Neural progenitor cell (in vitro differentiated cells): ENCODE measurements at regions not wholly inside any gene's neighbourhood (a gene's known extent, or its start where the extent isn't known, plus 50 kb on each side); places are given as distances from the start of the nearest gene placed in this dataset.

Experiments used
- DNase-seq: peaks from one replicate; pipeline ENCODE4 v3.0.0-alpha.2; 2016; ENCODE audit warnings: low spot score
- H2AFZ ChIP-seq: fragments of 200-600 bp; sonication (generic); replicated peaks from 2 replicates; pipeline ENCODE4 v1.6.1; 2016; ENCODE audit warnings: antibody characterized with exemption
- H3F3A ChIP-seq: fragments of 200-600 bp; sonication (generic); 2 replicates; pipeline ENCODE4 v1.6.1; 2016; ENCODE audit warnings: antibody characterized with exemption, low read depth
- H3K27ac ChIP-seq: fragments of 200-600 bp; sonication (generic); 2 replicates; pipeline ENCODE4 v1.5.1; 2016; ENCODE audit warnings: mild to moderate bottlenecking
- H3K27me3 ChIP-seq: fragments of 200-600 bp; sonication (generic); 2 replicates; pipeline ENCODE4 v1.6.1; 2016; ENCODE audit warnings: mild to moderate bottlenecking, moderate library complexity
- H3K36me3 ChIP-seq: fragments of 200-600 bp; sonication (generic); 2 replicates; pipeline ENCODE4 v1.5.1; 2016
- H3K4me1 ChIP-seq: fragments of 200-600 bp; sonication (generic); 2 replicates; pipeline ENCODE4 v1.6.1; 2016; ENCODE audit warnings: mixed run types
- H3K4me2 ChIP-seq: fragments of 200-600 bp; sonication (generic); 2 replicates; pipeline ENCODE4 v1.6.1; 2016
- H3K4me3 ChIP-seq: fragments of 200-600 bp; sonication (generic); 2 replicates; pipeline ENCODE4 v1.5.1; 2016
- H3K79me2 ChIP-seq: fragments of 200-600 bp; sonication (generic); 2 replicates; pipeline ENCODE4 v1.6.1; 2016; ENCODE audit warnings: low read depth
- H3K9ac ChIP-seq: fragments of 200-600 bp; sonication (generic); 2 replicates; pipeline ENCODE4 v1.6.1; 2016
- H3K9me3 ChIP-seq: fragments of 200-600 bp; sonication (generic); 2 replicates; pipeline ENCODE4 v1.5.1; 2016; ENCODE audit warnings: low read depth
- H4K20me1 ChIP-seq: fragments of 200-600 bp; sonication (generic); 2 replicates; pipeline ENCODE4 v1.6.1; 2016; ENCODE audit warnings: low read depth
- H3K27ac Mint-ChIP-seq: 3 replicates; pipeline ENCODE4 v1.8.0; 2021; ENCODE audit warnings: mixed read lengths
- H3K27me3 Mint-ChIP-seq: 2 replicates; pipeline ENCODE4 v1.8.0; 2022; ENCODE audit warnings: low read depth, mild to moderate bottlenecking, inconsistent platforms, moderate library complexity, mixed read lengths; ENCODE audit not compliant: insufficient read depth
- H3K36me3 Mint-ChIP-seq: 3 replicates; pipeline ENCODE4 v1.8.0; 2021; ENCODE audit warnings: mixed read lengths
- H3K4me1 Mint-ChIP-seq: 3 replicates; pipeline ENCODE4 v1.8.0; 2021; ENCODE audit warnings: mixed read lengths
- H3K4me3 Mint-ChIP-seq: 3 replicates; pipeline ENCODE4 v1.8.0; 2021; ENCODE audit warnings: mild to moderate bottlenecking, moderate library complexity, mixed read lengths
- H3K9me3 Mint-ChIP-seq: 3 replicates; pipeline ENCODE4 v1.8.0; 2020; ENCODE audit warnings: mixed read lengths
- CTCF ChIP-seq: fragments of 200-600 bp; sonication (generic); IDR thresholded peaks from 2 replicates; pipeline ENCODE4 v1.5.1; 2017; ENCODE audit warnings: antibody characterized with exemption, mild to moderate bottlenecking
- EZH2 ChIP-seq: fragments of 200-600 bp; sonication (generic); IDR thresholded peaks from 2 replicates; pipeline ENCODE4 v1.6.1; 2017; ENCODE audit warnings: antibody characterized with exemption, mild to moderate bottlenecking, moderate library complexity
- EZH2phosphoT487 ChIP-seq: fragments of 200-600 bp; sonication (generic); IDR thresholded peaks from 2 replicates; pipeline ENCODE4 v1.6.1; 2017; ENCODE audit warnings: antibody characterized with exemption

GRCh38 chr2:176984987-176985386, 227.6 kb upstream of the HNRNPA3 start:
- no peak overlapping the region for H3K4me3 Mint-ChIP-seq
- Histone ChIP-seq H3F3A (no peaks in the 10 kb centered on the region), H3K27ac (no peak overlapping the region), H3K4me2 (no peak overlapping the region), H3K79me2 (no peaks in the 10 kb centered on the region), H4K20me1 (no peaks in the 10 kb centered on the region), H2AFZ (no peak overlapping the region), H3K36me3 (no peaks in the 10 kb centered on the region), H3K27me3 (no peaks in the 10 kb centered on the region), H3K9me3 (no peaks in the 10 kb centered on the region), H3K4me1 (no peaks in the 10 kb centered on the region), H3K4me3 (no peak overlapping the region), H3K9ac (no peak overlapping the region)
- no peaks in the 10 kb centered on the region for H3K36me3 Mint-ChIP-seq
- peaks cover 5% of the 10 kb centered on the region for H3K27me3 Mint-ChIP-seq
- H3K27ac Mint-ChIP-seq: no peak overlapping the region
- TF ChIP-seq EZH2phosphoT487: no peak
- TF ChIP-seq CTCF: no peak
- no peak for TF ChIP-seq EZH2
- no peaks in the 10 kb centered on the region for H3K9me3 Mint-ChIP-seq
- peaks cover 2% of the 10 kb centered on the region for H3K4me1 Mint-ChIP-seq
- DNase-seq: no peak

- DNase-seq: no peak
- Histone ChIP-seq H3F3A (no peaks in the 10 kb centered on the region), H3K36me3 (no peaks in the 10 kb centered on the region), H3K27ac (no peak overlapping the region), H3K4me1 (no peaks in the 10 kb centered on the region), H4K20me1 (no peaks in the 10 kb centered on the region), H3K4me2 (no peak overlapping the region), H3K9ac (no peak overlapping the region), H3K4me3 (no peak overlapping the region), H3K27me3 (no peaks in the 10 kb centered on the region), H3K9me3 (no peaks in the 10 kb centered on the region), H2AFZ (no peak overlapping the region), H3K79me2 (no peaks in the 10 kb centered on the region)
- Mint-ChIP-seq H3K9me3 (peaks cover 2% of the 10 kb centered on the region), H3K27me3 (peaks cover 5% of the 10 kb centered on the region), H3K4me3 (no peak overlapping the region), H3K27ac (no peak overlapping the region), H3K36me3 (no peaks in the 10 kb centered on the region), H3K4me1 (no peaks in the 10 kb centered on the region)
- TF ChIP-seq EZH2phosphoT487: no peak
Observed at GRCh38 chr2:176985871-176986270, 226.7 kb upstream of the HNRNPA3 start.

GRCh38 chr2:176986487-176986886, 226.1 kb upstream of the HNRNPA3 start:
- Histone ChIP-seq H3K4me2 (no peak overlapping the region), H3K9me3 (no peaks in the 10 kb centered on the region), H3K27ac (no peak overlapping the region), H4K20me1 (no peaks in the 10 kb centered on the region), H3K9ac (no peak overlapping the region), H3K4me3 (no peak overlapping the region), H2AFZ (no peak overlapping the region), H3K27me3 (no peaks in the 10 kb centered on the region), H3K36me3 (no peaks in the 10 kb centered on the region), H3F3A (no peaks in the 10 kb centered on the region), H3K4me1 (no peaks in the 10 kb centered on the region), H3K79me2 (no peaks in the 10 kb centered on the region)
- Mint-ChIP-seq H3K27ac (no peak overlapping the region), H3K4me1 (no peaks in the 10 kb centered on the region), H3K36me3 (no peaks in the 10 kb centered on the region), H3K27me3 (peaks cover 5% of the 10 kb centered on the region), H3K9me3 (peaks cover 2% of the 10 kb centered on the region), H3K4me3 (no peak overlapping the region)
- DNase-seq: no peak
- no peak for TF ChIP-seq CTCF

- Histone ChIP-seq H3K4me2 (no peak overlapping the region), H3K4me1 (no peaks in the 10 kb centered on the region), H3K79me2 (no peaks in the 10 kb centered on the region), H3K27me3 (no peaks in the 10 kb centered on the region), H3K36me3 (no peaks in the 10 kb centered on the region), H3K4me3 (no peak overlapping the region), H4K20me1 (no peaks in the 10 kb centered on the region), H3K27ac (no peak overlapping the region), H2AFZ (no peak overlapping the region), H3K9me3 (no peaks in the 10 kb centered on the region), H3F3A (no peaks in the 10 kb centered on the region), H3K9ac (no peak overlapping the region)
- Mint-ChIP-seq H3K36me3 (no peaks in the 10 kb centered on the region), H3K27me3 (peaks cover 7% of the 10 kb centered on the region), H3K27ac (no peak overlapping the region), H3K4me1 (no peaks in the 10 kb centered on the region), H3K9me3 (peaks cover 4% of the 10 kb centered on the region), H3K4me3 (no peak overlapping the region)
- DNase-seq: no peak
- TF ChIP-seq CTCF (no peak), EZH2 (no peak), EZH2phosphoT487 (no peak)
Observed at GRCh38 chr2:176991411-176991810, 221.2 kb upstream of the HNRNPA3 start.
